ENCODE measurements at regions not wholly inside any gene's neighbourhood (a gene's known extent, or its start where the extent isn't known, plus 50 kb on each side); places are given as distances from the start of the nearest gene placed in this dataset.

DNA sequence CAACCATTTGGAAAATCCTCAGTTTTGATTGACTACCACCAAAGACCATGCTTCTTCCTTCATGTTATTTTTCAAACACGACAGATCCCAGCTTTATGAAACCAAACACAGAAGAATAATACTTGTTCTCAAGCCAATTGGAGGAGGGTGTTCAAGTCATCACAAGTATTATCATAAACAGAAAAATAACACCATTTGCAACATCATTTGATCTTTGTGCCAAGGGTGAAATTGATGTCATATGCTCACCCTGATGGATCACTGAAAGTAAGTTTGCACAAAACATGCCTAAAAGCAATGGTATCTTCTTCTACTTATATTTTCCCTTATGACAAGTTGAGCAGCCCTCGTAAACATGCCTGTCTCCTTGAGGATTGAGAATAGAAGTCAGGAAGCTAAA, 448.0 kb upstream of the ZEB2 start:
- no peaks in the 10 kb centered on the region for H3K9me3 ChIP-seq (ENCODE audit: severe bottlenecking)
- no peak for DNase-seq
- no peak overlapping the region for H3K4me3 ChIP-seq (ENCODE audit: low read depth, low read length)
- H3K27ac ChIP-seq, result no peak overlapping the region
- TF ChIP-seq CTCF (IDR thresholded peaks at IDR 0.05; ENCODE audit: low read depth, low read length), result no peak
- H3K36me3 ChIP-seq, result no peaks in the 10 kb centered on the region
- no peaks in the 10 kb centered on the region for H3K27me3 ChIP-seq (ENCODE audit: insufficient read depth, low read depth, severe bottlenecking)

DNA sequence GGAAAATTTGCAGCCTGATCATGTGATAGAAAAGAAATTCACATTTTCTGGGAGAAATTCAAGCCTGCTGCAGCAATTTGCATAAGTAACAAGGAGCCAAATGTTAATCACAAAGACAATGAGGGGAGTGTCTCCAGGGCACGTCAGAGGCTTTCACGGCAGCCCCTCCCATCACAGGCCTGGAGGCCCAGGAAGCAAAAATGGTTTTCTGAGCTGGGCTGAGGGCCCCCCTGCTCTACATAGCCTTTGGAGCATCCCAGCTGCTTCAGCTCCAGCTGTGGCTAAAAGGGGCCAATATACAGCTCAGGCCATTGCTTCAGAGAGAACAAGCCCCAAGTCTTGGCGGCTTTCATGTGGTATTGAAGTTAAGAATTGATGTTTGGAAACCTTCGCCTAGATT, 445.3 kb upstream of the ZEB2 start:
- Histone ChIP-seq H3K36me3 (no peaks in the 10 kb centered on the region), H3K9me3 (ENCODE audit: severe bottlenecking) (no peaks in the 10 kb centered on the region), H3K27ac (no peak overlapping the region), H3K27me3 (ENCODE audit: insufficient read depth, low read depth, severe bottlenecking) (no peaks in the 10 kb centered on the region), H3K4me3 (ENCODE audit: low read depth, low read length) (no peak overlapping the region)
- TF ChIP-seq CTCF (IDR thresholded peaks at IDR 0.05; ENCODE audit: low read depth, low read length), result no peak
- no peak for DNase-seq

DNA sequence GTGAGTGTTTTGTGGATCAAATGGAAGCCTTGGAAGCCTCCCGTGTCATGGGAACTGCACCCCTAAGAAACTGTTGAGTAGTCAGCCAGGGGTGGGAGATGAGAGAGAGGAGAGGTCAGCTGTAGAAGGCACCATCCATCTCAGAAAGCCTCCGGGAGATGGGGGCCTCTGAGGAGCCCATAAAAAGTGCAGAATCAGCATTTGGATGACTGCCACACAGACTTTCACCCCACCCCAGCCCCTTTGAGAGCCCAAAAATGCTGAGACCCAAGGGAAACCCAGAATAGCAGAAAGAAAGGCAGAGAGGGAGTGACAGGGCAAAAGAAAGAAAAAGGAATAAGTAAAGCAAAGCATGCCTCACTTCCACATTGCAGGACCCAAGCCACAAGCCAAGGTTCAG, 443.1 kb upstream of the ZEB2 start:
- Histone ChIP-seq H3K27ac (no peak overlapping the region), H3K4me3 (ENCODE audit: low read depth, low read length) (no peak overlapping the region), H3K36me3 (no peaks in the 10 kb centered on the region), H3K27me3 (ENCODE audit: insufficient read depth, low read depth, severe bottlenecking) (no peaks in the 10 kb centered on the region), H3K9me3 (ENCODE audit: severe bottlenecking) (no peaks in the 10 kb centered on the region)
- no peak for DNase-seq
- TF ChIP-seq CTCF (IDR thresholded peaks at IDR 0.05; ENCODE audit: low read depth, low read length), result no peak

GRCh38 chr2:144959416-144959815, 439.5 kb upstream of the ZEB2 start:
- no peaks in the 10 kb centered on the region for H3K27me3 ChIP-seq (ENCODE audit: insufficient read depth, low read depth, severe bottlenecking)
- TF ChIP-seq CTCF (IDR thresholded peaks at IDR 0.05; ENCODE audit: low read depth, low read length), result no peak
- H3K27ac ChIP-seq, result no peak overlapping the region
- DNase-seq, result no peak
- H3K9me3 ChIP-seq (ENCODE audit: severe bottlenecking), result no peaks in the 10 kb centered on the region
- H3K4me3 ChIP-seq (ENCODE audit: low read depth, low read length), result no peak overlapping the region
- no peaks in the 10 kb centered on the region for H3K36me3 ChIP-seq

DNA sequence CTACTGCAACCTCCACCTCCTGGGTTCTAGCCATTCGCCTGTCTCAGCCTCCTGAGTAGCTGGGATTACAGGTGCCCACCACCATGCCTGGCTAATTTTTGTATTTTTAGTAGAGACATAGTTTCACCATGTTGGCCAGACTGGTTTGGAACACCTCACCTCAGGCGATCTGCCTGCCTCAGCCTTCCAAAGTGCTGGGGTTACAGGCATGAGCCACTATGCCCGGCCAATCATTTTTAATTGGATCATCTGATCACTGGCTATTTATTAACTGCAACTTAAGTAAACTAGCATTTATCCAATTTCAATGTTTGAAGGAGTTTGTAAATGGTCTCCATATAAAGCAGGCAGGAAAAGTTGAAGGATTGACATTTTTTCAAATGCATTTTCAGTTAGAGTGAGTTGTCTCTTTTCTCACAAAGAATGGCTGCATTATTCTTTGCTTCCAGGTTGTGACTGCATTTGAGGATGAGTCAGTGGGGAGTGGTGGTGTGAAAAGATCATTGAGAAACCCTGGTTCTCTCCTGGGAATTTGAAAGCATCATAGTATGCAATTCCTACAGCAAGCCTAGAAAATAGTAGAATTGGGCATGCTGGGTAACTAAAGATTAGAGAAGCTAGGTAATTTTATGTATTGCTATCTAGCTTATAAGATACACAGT, 431.1 kb upstream of the ZEB2 start:
- TF ChIP-seq CTCF (IDR thresholded peaks at IDR 0.05; ENCODE audit: low read depth, low read length), result no peak
- Histone ChIP-seq H3K27ac (no peak overlapping the region), H3K9me3 (ENCODE audit: severe bottlenecking) (no peaks in the 10 kb centered on the region), H3K36me3 (no peaks in the 10 kb centered on the region), H3K4me3 (ENCODE audit: low read depth, low read length) (no peak overlapping the region), H3K27me3 (ENCODE audit: insufficient read depth, low read depth, severe bottlenecking) (no peaks in the 10 kb centered on the region)
- DNase-seq, result no peak

- no peaks in the 10 kb centered on the region for H3K36me3 ChIP-seq
- no peaks in the 10 kb centered on the region for H3K9me3 ChIP-seq (ENCODE audit: severe bottlenecking)
- no peak overlapping the region for H3K4me3 ChIP-seq (ENCODE audit: low read depth, low read length)
- H3K27me3 ChIP-seq (ENCODE audit: insufficient read depth, low read depth, severe bottlenecking), result no peaks in the 10 kb centered on the region
- TF ChIP-seq CTCF (IDR thresholded peaks at IDR 0.05; ENCODE audit: low read depth, low read length), result no peak
- H3K27ac ChIP-seq, result no peak overlapping the region
- DNase-seq, result no peak
Observed at GRCh38 chr2:144948205-144948855, 428.4 kb upstream of the ZEB2 start.

Data from WERI-Rb-1 (cell line).